ENCODE measurements at regions not wholly inside any gene's neighbourhood (a gene's known extent, or its start where the extent isn't known, plus 50 kb on each side); places are given as distances from the start of the nearest gene placed in this dataset.

- no peak for TF ChIP-seq CTCF (IDR thresholded peaks at IDR 0.05 in 8 of 11, conservative IDR thresholded peaks at IDR 0.05 in 3 of 11)
- no peak for TF ChIP-seq POLR2AphosphoS5 (IDR thresholded peaks at IDR 0.05)
- no peak for TF ChIP-seq POLR2A (IDR thresholded peaks at IDR 0.05)
Measured at GRCh38 chr6:168381726-168382458, 59.1 kb upstream of the SMOC2 start.

Measured in spleen (tissue), 7 donors.